ENCODE measurements at regions not wholly inside any gene's neighbourhood (a gene's known extent, or its start where the extent isn't known, plus 50 kb on each side); places are given as distances from the start of the nearest gene placed in this dataset.
"Not testable (repeated sequence)": the region's sequence is repeated elsewhere in the genome, so short reads cannot be mapped to it uniquely, and the experiment has no call there.

GRCh38 chr7:79933144-79933543 lies 201.5 kb upstream of the GNAI1 start:
- no peak for TF ChIP-seq CTCF (conservative IDR thresholded peaks at IDR 0.05; ENCODE audit: low read depth, low read length)
- H3K4me3 ChIP-seq (ENCODE audit: low read depth, low read length): no peak overlapping the region
- no peak for DNase-seq (ENCODE audit: low read depth)

GRCh38 chr7:79930604-79931003 lies 204.0 kb upstream of the GNAI1 start:
- DNase-seq (ENCODE audit: low read depth): no peak
- H3K4me3 ChIP-seq (ENCODE audit: low read depth, low read length): no peak overlapping the region
- TF ChIP-seq CTCF (conservative IDR thresholded peaks at IDR 0.05; ENCODE audit: low read depth, low read length): no peak

GRCh38 chr7:79927116-79927515 lies 207.5 kb upstream of the GNAI1 start:
- no peak overlapping the region for H3K4me3 ChIP-seq (ENCODE audit: low read depth, low read length)
- DNase-seq (ENCODE audit: low read depth): no peak
- no peak for TF ChIP-seq CTCF (conservative IDR thresholded peaks at IDR 0.05; ENCODE audit: low read depth, low read length)

GRCh38 chr7:79923953-79924352 lies 210.7 kb upstream of the GNAI1 start:
- no peak for TF ChIP-seq CTCF (conservative IDR thresholded peaks at IDR 0.05; ENCODE audit: low read depth, low read length)
- no peak for DNase-seq (ENCODE audit: low read depth)
- no peak overlapping the region for H3K4me3 ChIP-seq (ENCODE audit: low read depth, low read length)

- TF ChIP-seq CTCF (conservative IDR thresholded peaks at IDR 0.05; ENCODE audit: low read depth, low read length): no peak
- no peak overlapping the region for H3K4me3 ChIP-seq (ENCODE audit: low read depth, low read length)
- no peak for DNase-seq (ENCODE audit: low read depth)
Observed at GRCh38 chr7:79922894-79923293, 211.7 kb upstream of the GNAI1 start.

GRCh38 chr7:79921976-79922375 lies 212.7 kb upstream of the GNAI1 start:
- no peak for DNase-seq (ENCODE audit: low read depth)
- H3K4me3 ChIP-seq (ENCODE audit: low read depth, low read length): no peak overlapping the region
- TF ChIP-seq CTCF (conservative IDR thresholded peaks at IDR 0.05; ENCODE audit: low read depth, low read length): no peak

- not testable (repeated sequence) for H3K4me3 ChIP-seq (ENCODE audit: low read depth, low read length); DNase-seq (ENCODE audit: low read depth)
Observed at GRCh38 chr7:79918632-79919031, 216.0 kb upstream of the GNAI1 start.

GRCh38 chr7:79915346-79915745 lies 219.3 kb upstream of the GNAI1 start:
- H3K4me3 ChIP-seq (ENCODE audit: low read depth, low read length); DNase-seq (ENCODE audit: low read depth): not testable (repeated sequence)
